LNCaP clone FGC (cell line): ENCODE measurements at regions not wholly inside any gene's neighbourhood (a gene's known extent, or its start where the extent isn't known, plus 50 kb on each side); places are given as distances from the start of the nearest gene placed in this dataset.

Source experiments
- DNase-seq: peaks from one replicate; pipeline ENCODE4 v3.0.0-alpha.2; 2011; ENCODE audit warnings: low read depth
- H3K4me3 ChIP-seq: 2 replicates; pipeline ENCODE4 v1.5.1; 2011; ENCODE audit warnings: mild to moderate bottlenecking, low read depth, low read length, control low read depth
- CTCF ChIP-seq: IDR thresholded peaks from 2 replicates; pipeline ENCODE4 v1.5.1; 2012; ENCODE audit warnings: mild to moderate bottlenecking; ENCODE audit not compliant: control insufficient read depth, insufficient read depth; ENCODE audit errors: extremely low read depth

- TF ChIP-seq CTCF: no peak
- no peak for DNase-seq
Measured at GRCh38 chr3:1600700-1601418, 497.8 kb upstream of the CNTN4 start.

GRCh38 chr3:1609416-1609815, 489.2 kb upstream of the CNTN4 start:
- no peak for DNase-seq
- no peak for TF ChIP-seq CTCF
- no peak overlapping the region for H3K4me3 ChIP-seq

More at GRCh38 chr3:1600700-1601418, 497.8 kb upstream of the CNTN4 start:
- no peak overlapping the region for H3K4me3 ChIP-seq

GRCh38 chr3:1611824-1612223, 486.8 kb upstream of the CNTN4 start:
- peak; percentile 25; the same call in 1 of the 2 replicates for TF ChIP-seq CTCF
- H3K4me3 ChIP-seq: no peak overlapping the region
- DNase-seq: peak; percentile 1

GRCh38 chr3:1613962-1614361, 484.7 kb upstream of the CNTN4 start:
- no peak for DNase-seq
- H3K4me3 ChIP-seq: no peak overlapping the region
- no peak for TF ChIP-seq CTCF

- TF ChIP-seq CTCF: no peak
- no peak overlapping the region for H3K4me3 ChIP-seq
Measured at GRCh38 chr3:1616744-1617143, 481.9 kb upstream of the CNTN4 start.

GRCh38 chr3:1623896-1624295, 474.8 kb upstream of the CNTN4 start:
- DNase-seq: no peak
- no peak for TF ChIP-seq CTCF
- H3K4me3 ChIP-seq: no peak overlapping the region

More at GRCh38 chr3:1616744-1617143, 481.9 kb upstream of the CNTN4 start:
- peak; percentile 68 for DNase-seq

GRCh38 chr3:1632128-1632527, 466.5 kb upstream of the CNTN4 start:
- DNase-seq: no peak
- H3K4me3 ChIP-seq: no peak overlapping the region
- TF ChIP-seq CTCF: no peak
